ENCODE measurements at regions not wholly inside any gene's neighbourhood (a gene's known extent, or its start where the extent isn't known, plus 50 kb on each side); places are given as distances from the start of the nearest gene placed in this dataset.

- Histone ChIP-seq H3K9ac (ENCODE audit: extremely low read depth, low read length, poor library complexity, severe bottlenecking) (no peak overlapping the region), H3K4me3 (ENCODE audit: low read length) (no peak overlapping the region), H3K27me3 (ENCODE audit: control insufficient read depth, insufficient read depth, low read length, poor library complexity, severe bottlenecking) (no peaks in the 10 kb centered on the region), H3K4me1 (ENCODE audit: control insufficient read depth, insufficient read depth, low read length) (no peaks in the 10 kb centered on the region), H3K27ac (ENCODE audit: low read depth, low read length) (no peak overlapping the region), H3K9me3 (ENCODE audit: control insufficient read depth, low read length) (no peaks in the 10 kb centered on the region), H3K36me3 (ENCODE audit: control insufficient read depth, insufficient read depth, low read length) (no peaks in the 10 kb centered on the region)
- Mint-ChIP-seq H3K9me3 (peaks cover 6% of the 10 kb centered on the region), H3K27ac (no peak overlapping the region), H3K27me3 (ENCODE audit: insufficient read depth) (peaks cover 2% of the 10 kb centered on the region), H3K4me1 (no peaks in the 10 kb centered on the region), H3K4me3 (no peak overlapping the region), H3K36me3 (ENCODE audit: low read depth) (no peaks in the 10 kb centered on the region)
- no peak for DNase-seq
- TF ChIP-seq CTCF (conservative IDR thresholded peaks at IDR 0.05) = no peak
- WGBS, 2 experiments (ENCODE audit: insufficient coverage in 1 of 2, insufficient read length in 1 of 2) = 75 to 76% methylated on average over 1 of the region's 1 CpG
These were observed 50.1 kb upstream of the SIRPA start for GRCh38 chr20:1845163-1845523.

- no peak for DNase-seq
- Mint-ChIP-seq H3K36me3 (ENCODE audit: low read depth) (no peaks in the 10 kb centered on the region), H3K27ac (no peak overlapping the region), H3K4me1 (no peaks in the 10 kb centered on the region), H3K9me3 (peaks cover 9% of the 10 kb centered on the region), H3K27me3 (ENCODE audit: insufficient read depth) (peaks cover 2% of the 10 kb centered on the region), H3K4me3 (no peak overlapping the region)
- H3K4me1 ChIP-seq (ENCODE audit: control insufficient read depth, insufficient read depth, low read length) = no peaks in the 10 kb centered on the region
- no peak overlapping the region for H3K4me3 ChIP-seq (ENCODE audit: low read length)
- H3K27ac ChIP-seq (ENCODE audit: low read depth, low read length) = no peak overlapping the region
- H3K36me3 ChIP-seq (ENCODE audit: control insufficient read depth, insufficient read depth, low read length) = no peaks in the 10 kb centered on the region
- TF ChIP-seq CTCF (conservative IDR thresholded peaks at IDR 0.05) = no peak
- no peak overlapping the region for H3K9ac ChIP-seq (ENCODE audit: extremely low read depth, low read length, poor library complexity, severe bottlenecking)
- H3K9me3 ChIP-seq (ENCODE audit: control insufficient read depth, low read length) = no peaks in the 10 kb centered on the region
- no peaks in the 10 kb centered on the region for H3K27me3 ChIP-seq (ENCODE audit: control insufficient read depth, insufficient read depth, low read length, poor library complexity, severe bottlenecking)
- 79 to 90% methylated on average over 7 to 10 of the region's 10 CpGs for WGBS, 2 experiments (ENCODE audit: insufficient coverage in 1 of 2, insufficient read length in 1 of 2)
These were observed 50.7 kb upstream of the SIRPA start for GRCh38 chr20:1844325-1845162.

GRCh38 chr20:1842281-1842680, 52.9 kb upstream of the SIRPA start:
- H3K4me3 Mint-ChIP-seq = no peak overlapping the region
- DNase-seq = no peak

More at GRCh38 chr20:1842281-1842680, 52.9 kb upstream of the SIRPA start:
- Histone ChIP-seq H3K4me1 (ENCODE audit: control insufficient read depth, insufficient read depth, low read length) (no peaks in the 10 kb centered on the region), H3K27me3 (ENCODE audit: control insufficient read depth, insufficient read depth, low read length, poor library complexity, severe bottlenecking) (no peaks in the 10 kb centered on the region), H3K27ac (ENCODE audit: low read depth, low read length) (no peak overlapping the region), H3K9me3 (ENCODE audit: control insufficient read depth, low read length) (peaks cover 8% of the 10 kb centered on the region), H3K36me3 (ENCODE audit: control insufficient read depth, insufficient read depth, low read length) (no peaks in the 10 kb centered on the region), H3K9ac (ENCODE audit: extremely low read depth, low read length, poor library complexity, severe bottlenecking) (no peak overlapping the region), H3K4me3 (ENCODE audit: low read length) (no peak overlapping the region)
- no peak overlapping the region for H3K27ac Mint-ChIP-seq
- 92 to 96% methylated on average over 7 of the region's 7 CpGs for WGBS, 2 experiments (ENCODE audit: insufficient coverage in 1 of 2, insufficient read length in 1 of 2)
- H3K27me3 Mint-ChIP-seq (ENCODE audit: insufficient read depth) = peaks cover 2% of the 10 kb centered on the region
- H3K36me3 Mint-ChIP-seq (ENCODE audit: low read depth) = no peaks in the 10 kb centered on the region
- H3K4me1 Mint-ChIP-seq = no peaks in the 10 kb centered on the region
- peaks cover 15% of the 10 kb centered on the region for H3K9me3 Mint-ChIP-seq
- TF ChIP-seq CTCF (conservative IDR thresholded peaks at IDR 0.05) = no peak
